ENCODE measurements at regions not wholly inside any gene's neighbourhood (a gene's known extent, or its start where the extent isn't known, plus 50 kb on each side); places are given as distances from the start of the nearest gene placed in this dataset.

- no peak for DNase-seq
Measured at GRCh38 chr2:71832388-71832787, 315.3 kb downstream of the CYP26B1 start.

DNA sequence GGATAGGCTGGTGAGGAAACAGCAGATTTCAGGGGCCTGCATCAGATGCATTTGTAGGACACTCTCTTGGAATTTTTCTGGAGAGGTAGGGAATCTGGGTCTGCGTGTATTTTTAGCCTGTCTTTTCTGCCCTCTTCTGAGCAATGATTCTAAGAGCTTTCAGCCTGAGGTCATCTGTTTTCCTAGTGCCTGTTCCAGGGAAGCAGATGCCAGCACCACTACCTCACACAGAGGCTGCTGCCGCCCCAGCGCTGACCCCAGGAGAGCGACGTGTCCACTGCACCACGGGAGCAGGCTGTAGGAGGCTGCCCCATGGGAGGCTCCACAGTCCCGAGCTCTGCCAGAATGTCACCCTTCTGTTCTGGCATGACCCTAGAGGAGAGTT is 316.5 kb downstream of the CYP26B1 start:
- DNase-seq: no peak

DNA sequence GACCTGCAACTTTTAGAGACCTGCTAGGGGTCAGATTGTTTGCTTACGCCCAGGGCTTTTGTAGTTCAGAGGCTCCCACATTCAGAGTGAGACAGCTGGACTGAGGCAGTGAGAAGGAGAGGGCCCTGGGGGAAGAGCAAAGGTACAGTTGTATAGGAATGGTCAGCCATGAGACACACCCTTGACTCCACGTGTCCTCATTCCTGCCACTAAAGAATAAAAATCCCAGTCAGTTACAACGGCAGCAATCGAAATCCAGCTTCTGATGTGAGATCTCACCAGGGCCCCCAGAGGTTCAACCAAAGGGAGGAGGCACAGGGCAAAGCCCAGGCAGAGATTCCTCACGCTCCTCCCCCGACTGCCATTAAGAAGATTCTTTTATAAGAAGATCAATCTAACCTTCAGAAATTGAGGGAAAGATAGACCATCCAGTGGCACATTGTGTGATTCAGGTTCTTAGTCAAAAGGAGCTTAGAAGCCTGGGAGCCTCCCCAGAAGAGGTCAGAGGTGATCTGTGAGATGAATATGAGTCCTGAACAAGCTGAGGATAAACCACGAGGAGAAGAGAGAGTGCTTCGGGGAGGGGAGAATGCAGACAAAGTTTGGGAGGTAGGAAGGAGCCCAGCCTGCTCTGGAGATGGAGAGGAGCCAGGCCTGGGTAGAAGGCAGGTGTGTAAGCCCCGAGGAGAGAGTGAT is 317.0 kb downstream of the CYP26B1 start:
- no peak for DNase-seq

- DNase-seq: no peak
Measured at GRCh38 chr2:71829008-71829407, 318.7 kb downstream of the CYP26B1 start.

- no peak for DNase-seq
Measured at GRCh38 chr2:71827973-71828372, 319.7 kb downstream of the CYP26B1 start.

- no peak for DNase-seq
Measured at GRCh38 chr2:71827524-71827901, 320.1 kb downstream of the CYP26B1 start.

DNA sequence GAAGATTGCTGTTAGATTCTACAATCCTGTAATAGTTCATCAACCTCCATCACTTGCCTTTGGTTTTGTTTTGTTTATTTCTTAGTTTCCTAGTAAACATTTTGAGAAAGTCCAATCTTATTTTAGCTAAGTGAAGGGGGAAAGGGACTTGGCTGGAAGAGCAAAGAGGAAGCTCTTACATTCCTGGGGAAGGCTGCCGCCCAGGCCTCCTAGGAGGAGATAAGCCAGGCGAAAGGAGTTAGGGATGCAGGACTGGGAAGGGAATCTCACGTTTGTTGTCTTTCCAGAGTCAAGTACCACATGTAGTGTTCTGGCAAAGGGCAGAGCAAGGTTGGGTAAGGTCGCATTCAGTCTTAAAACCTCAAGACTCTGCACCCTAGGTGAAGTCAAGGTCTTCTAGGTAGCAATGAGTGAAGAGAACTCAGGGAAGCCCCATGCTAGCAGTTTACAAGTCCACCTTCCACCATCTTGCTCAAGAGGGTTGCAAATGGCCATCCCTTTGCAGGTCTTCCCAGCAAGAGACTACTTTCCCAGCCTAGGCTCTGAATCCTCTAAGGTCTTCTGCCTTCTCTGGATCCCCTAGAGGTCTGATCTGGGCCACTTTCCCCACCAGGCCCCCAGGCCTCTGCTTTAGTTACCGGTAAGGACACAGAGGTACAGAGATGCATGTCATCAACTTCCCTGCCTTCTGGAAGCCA is 320.7 kb downstream of the CYP26B1 start:
- DNase-seq: no peak

DNA sequence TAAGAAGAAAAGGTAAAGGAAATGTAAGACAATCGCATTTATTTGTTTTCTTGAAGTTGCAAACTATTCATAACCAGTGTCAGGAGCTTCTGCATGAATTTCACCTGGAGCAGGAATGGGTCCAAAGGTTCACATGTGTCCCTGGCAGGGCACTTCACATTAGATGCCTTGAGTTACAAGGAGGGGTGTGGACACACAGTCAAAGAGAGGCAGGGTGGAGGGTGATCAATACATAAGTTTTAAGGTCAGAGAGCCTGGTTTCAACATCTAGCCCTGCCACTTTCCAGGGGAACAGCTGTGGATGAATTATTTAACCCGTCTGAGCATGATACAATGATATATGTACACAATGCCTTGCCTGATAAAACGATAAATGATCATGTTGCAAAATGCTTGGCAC is 321.4 kb downstream of the CYP26B1 start:
- DNase-seq: no peak

- DNase-seq: no peak
Measured at GRCh38 chr2:71824436-71824835, 323.2 kb downstream of the CYP26B1 start.

DNA sequence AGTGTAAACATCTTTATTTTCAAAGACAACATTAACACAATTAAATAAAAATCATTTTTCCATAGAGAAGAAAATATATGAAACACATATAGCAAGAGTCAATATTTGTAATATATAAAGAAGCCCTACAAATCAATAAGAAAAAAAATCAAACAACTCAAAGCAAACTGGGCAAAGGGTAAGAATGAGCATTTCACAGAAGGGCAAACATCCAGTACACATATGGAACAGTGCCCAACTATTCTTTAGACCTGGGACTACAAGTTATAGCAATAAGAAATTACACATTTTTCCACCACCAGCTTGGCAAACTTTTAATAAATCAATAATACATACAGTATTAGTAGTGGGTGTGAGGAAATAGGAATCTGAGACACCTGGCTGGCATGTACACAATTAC is 324.1 kb downstream of the CYP26B1 start:
- no peak for DNase-seq

GRCh38 chr2:71822463-71822862 is 325.2 kb downstream of the CYP26B1 start:
- DNase-seq: no peak

- DNase-seq: no peak
Measured at GRCh38 chr2:71821856-71822255, 325.8 kb downstream of the CYP26B1 start.

DNA sequence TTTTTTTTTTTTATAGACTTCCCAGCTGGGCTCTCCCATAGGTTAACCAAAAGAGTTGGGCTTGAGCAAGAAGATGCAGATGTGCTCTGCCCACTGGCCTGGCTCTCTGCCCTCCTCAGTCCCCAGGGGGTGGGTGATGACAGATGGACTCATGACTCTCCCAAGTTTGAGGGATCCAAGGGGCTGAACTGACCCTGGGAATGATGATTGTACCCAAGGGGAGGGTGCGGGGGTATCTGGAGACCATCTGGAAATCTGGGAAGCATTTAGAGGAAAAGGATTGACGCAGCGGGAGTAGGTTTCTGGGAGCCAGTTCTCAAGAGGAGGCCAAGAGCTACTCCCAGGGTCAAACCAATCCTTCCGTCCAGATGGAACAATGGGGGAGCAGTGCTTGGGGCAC is 330.8 kb downstream of the CYP26B1 start:
- no peak for DNase-seq

GRCh38 chr2:71815701-71816474 is 331.8 kb downstream of the CYP26B1 start:
- DNase-seq: no peak

- no peak for DNase-seq
Measured at GRCh38 chr2:71814885-71815284, 332.8 kb downstream of the CYP26B1 start.

GRCh38 chr2:71813807-71814470 is 333.7 kb downstream of the CYP26B1 start:
- no peak for DNase-seq

- no peak for DNase-seq
Measured at GRCh38 chr2:71813315-71813714, 334.3 kb downstream of the CYP26B1 start.

GRCh38 chr2:71812736-71813135 is 334.9 kb downstream of the CYP26B1 start:
- no peak for DNase-seq

DNA sequence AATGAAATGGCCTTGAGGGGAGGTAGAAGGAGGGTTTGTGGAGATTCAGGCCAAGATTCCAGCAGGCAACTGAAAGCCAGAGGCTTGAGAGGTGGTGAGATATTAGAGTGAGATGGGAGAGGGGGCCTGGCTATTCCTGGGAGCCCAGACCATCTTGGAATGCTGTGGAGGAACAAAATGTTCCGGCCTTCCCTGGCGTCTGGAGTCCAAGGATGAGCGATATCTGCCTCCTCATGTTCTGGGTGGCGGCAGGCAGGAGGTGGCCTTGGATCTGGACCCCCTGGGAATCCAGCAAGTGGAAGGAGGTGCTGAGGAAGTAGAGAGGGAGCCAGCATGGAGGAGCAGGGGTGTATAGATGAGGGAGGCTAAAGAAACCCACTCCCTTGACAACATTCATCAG is 335.9 kb downstream of the CYP26B1 start:
- no peak for DNase-seq

GRCh38 chr2:71811157-71811556 is 336.5 kb downstream of the CYP26B1 start:
- DNase-seq: no peak

DNA sequence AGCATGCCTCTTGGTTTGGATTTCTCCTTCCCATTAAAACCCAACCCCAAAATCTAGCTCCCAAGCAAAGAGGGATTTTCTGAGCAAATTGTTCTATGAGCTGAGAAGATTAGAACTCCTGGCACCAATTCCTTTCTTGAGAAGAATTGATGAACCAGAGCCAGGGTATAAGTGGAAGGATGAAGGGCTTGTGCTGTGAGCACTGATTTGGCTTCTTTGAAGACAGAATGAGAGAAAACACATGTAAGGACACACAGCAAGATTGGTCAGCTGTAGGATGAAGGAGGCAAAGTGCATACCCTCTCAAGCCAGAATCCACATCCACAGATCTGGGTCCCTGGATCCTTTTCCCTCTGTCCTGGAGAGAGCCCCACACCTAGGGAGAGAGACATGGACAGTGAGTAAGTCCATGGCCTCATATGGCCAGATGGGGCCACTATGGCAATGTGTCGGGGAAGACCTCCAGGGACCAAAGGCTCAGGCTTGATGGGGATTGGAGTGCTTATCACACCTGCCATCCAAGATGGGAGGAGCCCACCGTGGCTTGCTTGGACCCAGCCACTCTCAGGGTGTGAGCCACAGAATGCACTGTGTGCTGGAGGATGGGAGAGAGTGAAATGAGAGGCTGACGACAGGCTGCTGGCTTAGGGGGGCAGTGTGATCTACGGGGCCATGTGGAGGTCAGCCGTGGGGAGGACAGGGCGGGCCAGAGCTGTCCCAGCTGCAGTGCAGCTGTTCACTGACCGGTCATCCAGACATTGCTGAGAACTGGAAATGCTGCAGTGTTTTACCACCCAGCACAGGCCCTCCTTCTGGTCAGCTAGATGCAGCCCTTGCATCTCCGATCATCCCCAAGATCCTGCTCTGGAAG is 339.8 kb downstream of the CYP26B1 start:
- no peak for DNase-seq

- no peak for DNase-seq
Measured at GRCh38 chr2:71806432-71806831, 341.2 kb downstream of the CYP26B1 start.
